HCT116 (cell line): ENCODE measurements at regions not wholly inside any gene's neighbourhood (a gene's known extent, or its start where the extent isn't known, plus 50 kb on each side); places are given as distances from the start of the nearest gene placed in this dataset.

Source experiments
- ATAC-seq: fragments of 200-7000 bp; cut with Tn5 transposase; 2 replicates; pipeline ENCODE4 v1.9.1; 2020; ENCODE audit warnings: mild to moderate bottlenecking, moderate library complexity
- BruUV-seq: library from RNA; stranded (reverse); fragments of 400-500 nt; replicated peaks from 2 replicates; lab custom pipeline; 2021; lab: Mats Ljungman, UMichigan
- CTCF ChIA-PET: fragments of 300-600 bp; sonication (Branson Sonifier 250); formaldehyde crosslinking; loops from one replicate; lab custom pipeline; 2021; ENCODE audit warnings: antibody characterized with exemption; lab: Charles Lee
- POLR2A ChIA-PET: fragments of 300-600, 350-600 bp; sonication (Branson Sonifier 250); formaldehyde crosslinking; loops from one replicate; lab custom pipeline; 2021; ENCODE audit warnings: antibody characterized with exemption; lab: Charles Lee
- RAD21 ChIA-PET, 2 experiments: fragments of 300-600 bp; sonication (Branson Sonifier 250); formaldehyde crosslinking; loops; one replicate each; lab custom pipeline; 2023; ENCODE audit warnings: low total read pairs in 2 of 2; ENCODE audit not compliant: uncharacterized antibody in 2 of 2, unreplicated experiment in 2 of 2, low non-redundant PET in 1 of 2; lab: Charles Lee
- DNase-seq: peaks from one replicate; pipeline ENCODE4 v3.0.0-alpha.2; 2010; ENCODE audit warnings: low read depth, low spot score
- H2AFZ ChIP-seq: fragments of 200-600 bp; shearing (Covaris generic), sonication (generic); 2 replicates; pipeline ENCODE4 v1.6.1; 2017; ENCODE audit warnings: low read depth, mixed run types, mixed read lengths, antibody characterized with exemption, low read length; ENCODE audit not compliant: poor library complexity, severe bottlenecking
- H3K27ac ChIP-seq: 2 replicates; pipeline ENCODE4 v1.5.1; 2012; ENCODE audit warnings: low read depth, low read length
- H3K27me3 ChIP-seq: fragments of 200-600 bp; sonication (generic); 2 replicates; pipeline ENCODE4 v1.6.1; 2016; ENCODE audit warnings: mixed run types, low read length, mixed read lengths; ENCODE audit not compliant: insufficient read depth
- H3K36me3 ChIP-seq, 2 experiments: fragments of 200-500 bp in 1 of 2; fragments of 200-600 bp in 1 of 2; sonication (Bioruptor generic) in 1 of 2; sonication (generic) in 1 of 2; 2 replicates each; pipeline versions ENCODE4 v1.5.1 to v1.6.1; 2014 to 2016; ENCODE audit warnings: low read length in 2 of 2, inconsistent platforms in 1 of 2, mixed read lengths in 1 of 2, mixed run types in 1 of 2; ENCODE audit not compliant: insufficient read depth in 2 of 2, control insufficient read depth in 1 of 2
- H3K4me1 ChIP-seq, 2 experiments: fragments of 200-600 bp in 1 of 2; sonication (generic) in 1 of 2; 2 replicates each; pipeline versions ENCODE4 v1.5.1 to v1.6.1; 2012 to 2017; ENCODE audit warnings: low read length in 2 of 2, inconsistent platforms in 1 of 2, mild to moderate bottlenecking in 1 of 2, mixed read lengths in 1 of 2, mixed run types in 1 of 2, moderate library complexity in 1 of 2; ENCODE audit not compliant: insufficient read depth in 2 of 2, control insufficient read depth in 1 of 2
- H3K4me2 ChIP-seq: fragments of 200-600 bp; sonication (generic); 2 replicates; pipeline ENCODE4 v1.6.1; 2017; ENCODE audit warnings: mixed run types, low read length, mixed read lengths
- H3K4me3 ChIP-seq, 2 experiments: fragments of 200-600 bp in 1 of 2; sonication (generic) in 1 of 2; replicated peaks in 1 of 2; 2 replicates each; pipeline ENCODE4 v1.5.1; 2011 to 2016; ENCODE audit warnings: low read length in 2 of 2, control low read depth in 1 of 2, low read depth in 1 of 2, mild to moderate bottlenecking in 1 of 2, mixed read lengths in 1 of 2, mixed run types in 1 of 2
- H3K79me2 ChIP-seq: fragments of 200-600 bp; sonication (generic); 2 replicates; pipeline ENCODE4 v1.6.1; 2017; ENCODE audit warnings: mild to moderate bottlenecking, mixed run types, low read length, moderate library complexity, mixed read lengths; ENCODE audit not compliant: insufficient read depth
- H3K9ac ChIP-seq: fragments of 200-600 bp; sonication (generic); 2 replicates; pipeline ENCODE4 v1.6.1; 2016; ENCODE audit warnings: low read length, mixed read lengths
- H3K9me2 ChIP-seq: fragments of 200-600 bp; sonication (generic), shearing (Covaris generic); 2 replicates; pipeline ENCODE4 v1.6.1; 2017; ENCODE audit warnings: mixed run types, mild to moderate bottlenecking, moderate library complexity; ENCODE audit not compliant: insufficient read depth
- H3K9me3 ChIP-seq, 2 experiments: fragments of 200-500 bp in 1 of 2; fragments of 200-600 bp in 1 of 2; sonication (Bioruptor generic) in 1 of 2; sonication (generic) in 1 of 2; 2 replicates each; pipeline ENCODE4 v1.6.1; 2014 to 2017; ENCODE audit warnings: low read length in 2 of 2, mixed read lengths in 2 of 2, inconsistent platforms in 1 of 2, low read depth in 1 of 2, mild to moderate bottlenecking in 1 of 2, mixed run types in 1 of 2, moderate library complexity in 1 of 2; ENCODE audit not compliant: control insufficient read depth in 1 of 2, insufficient read depth in 1 of 2
- H4K20me1 ChIP-seq: fragments of 200-600 bp; sonication (generic), shearing (Covaris generic); 2 replicates; pipeline ENCODE4 v1.6.1; 2017; ENCODE audit warnings: mixed run types, mild to moderate bottlenecking, moderate library complexity; ENCODE audit not compliant: insufficient read depth
- CBX3 ChIP-seq: IDR thresholded peaks from 2 replicates; pipeline ENCODE4 v1.6.1; 2012; ENCODE audit warnings: low read depth
- CEBPB ChIP-seq: IDR thresholded peaks from 2 replicates; pipeline ENCODE4 v1.6.1; 2012; ENCODE audit warnings: low read depth
- EGR1 ChIP-seq: IDR thresholded peaks from 2 replicates; pipeline ENCODE4 v1.6.1; 2012; ENCODE audit warnings: low read depth
- EZH2 ChIP-seq: fragments of 200-600 bp; sonication (generic); IDR thresholded peaks from 2 replicates; pipeline ENCODE4 v1.6.1; 2017; ENCODE audit warnings: antibody characterized with exemption, mixed run types
- POLR2A ChIP-seq: IDR thresholded peaks from 2 replicates; pipeline ENCODE4 v1.7.0; 2011; ENCODE audit warnings: borderline replicate concordance; ENCODE audit not compliant: insufficient read depth, insufficient read length; ENCODE audit errors: extremely low read depth
- POLR2AphosphoS5 ChIP-seq: IDR thresholded peaks from 2 replicates; pipeline ENCODE4 v1.6.1; 2011; ENCODE audit warnings: mild to moderate bottlenecking, low read depth, low read length, moderate library complexity
- RAD21 ChIP-seq: IDR thresholded peaks from 2 replicates; pipeline ENCODE4 v1.6.1; 2012; ENCODE audit warnings: low read depth, mild to moderate bottlenecking
- SIN3A ChIP-seq: IDR thresholded peaks from 2 replicates; pipeline ENCODE4 v1.6.1; 2012; ENCODE audit warnings: low read depth
- SP1 ChIP-seq: IDR thresholded peaks from 2 replicates; pipeline ENCODE4 v1.6.1; 2012; ENCODE audit warnings: low read depth
- ZFX ChIP-seq: fragments of 450-650 bp; IDR thresholded peaks from 2 replicates; pipeline ENCODE4 v1.6.1; 2017
- intact Hi-C: fragments of 100-400 bp; cut with micrococcal nuclease; formaldehyde crosslinking; loops from 2 replicates; pipeline ENCODE4 v1.10.0; 2022
- TF ChIP-seq, protein P1 (sequence below), 3 experiments: fragments of 200-600 bp in 1 of 3; sonication (generic) in 1 of 3; IDR thresholded peaks in 2 of 3; conservative IDR thresholded peaks in 1 of 3; 2 replicates each; pipeline ENCODE4 v1.5.1; 2012 to 2017; ENCODE audit warnings: low read depth in 2 of 3, low read length in 2 of 3, antibody characterized with exemption in 1 of 3, borderline replicate concordance in 1 of 3, control low read depth in 1 of 3, mild to moderate bottlenecking in 1 of 3, mixed read lengths in 1 of 3, mixed run types in 1 of 3, moderate library complexity in 1 of 3; ENCODE audit not compliant: insufficient read depth in 1 of 3
- TF ChIP-seq, protein P2 (sequence below): IDR thresholded peaks from 2 replicates; pipeline ENCODE4 v1.6.1; 2011; ENCODE audit warnings: mild to moderate bottlenecking, low read length, moderate library complexity; ENCODE audit not compliant: insufficient replicate concordance; ENCODE audit errors: extremely low read depth
- TF ChIP-seq, protein P3 (sequence below): IDR thresholded peaks from 2 replicates; pipeline ENCODE4 v1.6.1; 2012
- TF ChIP-seq, protein P4 (sequence below): IDR thresholded peaks from 2 replicates; pipeline ENCODE4 v1.6.1; 2012; ENCODE audit warnings: low read depth

DNA sequence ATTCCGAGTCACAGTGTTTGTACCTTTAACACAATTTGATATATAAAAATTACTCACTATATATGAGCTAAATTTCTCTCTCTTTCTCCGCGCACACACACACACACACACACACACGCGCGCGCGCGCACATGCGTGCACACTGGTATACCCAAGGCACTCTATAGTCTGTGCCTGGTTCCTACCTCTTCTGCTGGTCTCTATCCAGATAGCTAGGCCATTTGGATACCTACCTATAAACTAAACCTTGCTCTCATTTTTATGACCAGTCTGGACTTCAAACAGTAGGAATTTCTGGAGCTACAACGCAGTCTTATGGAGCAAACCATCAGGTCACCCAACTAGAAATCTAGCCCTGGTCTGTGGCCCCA is 97.1 kb upstream of the MAGI3 start:
- no peak overlapping the region for H3K9ac ChIP-seq
- BruUV-seq: no TSS peak
- CTCF ChIA-PET: no interaction called here

More for the DNA sequence above, 97.1 kb upstream of the MAGI3 start:
- Histone ChIP-seq H3K79me2 (no peaks in the 10 kb centered on the region), H3K27ac (no peak overlapping the region), H3K4me3 (no peak overlapping the region), H2AFZ (no peak overlapping the region), H3K27me3 (no peaks in the 10 kb centered on the region), H3K4me2 (no peak overlapping the region), H4K20me1 (no peaks in the 10 kb centered on the region), H3K4me1 (no peaks in the 10 kb centered on the region), H3K36me3 (no peaks in the 10 kb centered on the region), H3K9me3 (no peaks in the 10 kb centered on the region; a peak in 1 of 4 replicates), H3K9me2 (no peaks in the 10 kb centered on the region)
- no peak for DNase-seq
- intact Hi-C loops: no loop called here
- POLR2A ChIA-PET: no interaction called here
- ATAC-seq: no peak
- TF ChIP-seq POLR2A: no peak
- TF ChIP-seq, protein P1, sequence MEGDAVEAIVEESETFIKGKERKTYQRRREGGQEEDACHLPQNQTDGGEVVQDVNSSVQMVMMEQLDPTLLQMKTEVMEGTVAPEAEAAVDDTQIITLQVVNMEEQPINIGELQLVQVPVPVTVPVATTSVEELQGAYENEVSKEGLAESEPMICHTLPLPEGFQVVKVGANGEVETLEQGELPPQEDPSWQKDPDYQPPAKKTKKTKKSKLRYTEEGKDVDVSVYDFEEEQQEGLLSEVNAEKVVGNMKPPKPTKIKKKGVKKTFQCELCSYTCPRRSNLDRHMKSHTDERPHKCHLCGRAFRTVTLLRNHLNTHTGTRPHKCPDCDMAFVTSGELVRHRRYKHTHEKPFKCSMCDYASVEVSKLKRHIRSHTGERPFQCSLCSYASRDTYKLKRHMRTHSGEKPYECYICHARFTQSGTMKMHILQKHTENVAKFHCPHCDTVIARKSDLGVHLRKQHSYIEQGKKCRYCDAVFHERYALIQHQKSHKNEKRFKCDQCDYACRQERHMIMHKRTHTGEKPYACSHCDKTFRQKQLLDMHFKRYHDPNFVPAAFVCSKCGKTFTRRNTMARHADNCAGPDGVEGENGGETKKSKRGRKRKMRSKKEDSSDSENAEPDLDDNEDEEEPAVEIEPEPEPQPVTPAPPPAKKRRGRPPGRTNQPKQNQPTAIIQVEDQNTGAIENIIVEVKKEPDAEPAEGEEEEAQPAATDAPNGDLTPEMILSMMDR (IDR thresholded peaks at IDR 0.05 in 2 of 3, conservative IDR thresholded peaks at IDR 0.05 in 1 of 3; ENCODE audit: borderline replicate concordance in 1 of 3, insufficient read depth in 1 of 3, low read depth in 2 of 3, low read length in 2 of 3): no peak
- TF ChIP-seq, protein P2, sequence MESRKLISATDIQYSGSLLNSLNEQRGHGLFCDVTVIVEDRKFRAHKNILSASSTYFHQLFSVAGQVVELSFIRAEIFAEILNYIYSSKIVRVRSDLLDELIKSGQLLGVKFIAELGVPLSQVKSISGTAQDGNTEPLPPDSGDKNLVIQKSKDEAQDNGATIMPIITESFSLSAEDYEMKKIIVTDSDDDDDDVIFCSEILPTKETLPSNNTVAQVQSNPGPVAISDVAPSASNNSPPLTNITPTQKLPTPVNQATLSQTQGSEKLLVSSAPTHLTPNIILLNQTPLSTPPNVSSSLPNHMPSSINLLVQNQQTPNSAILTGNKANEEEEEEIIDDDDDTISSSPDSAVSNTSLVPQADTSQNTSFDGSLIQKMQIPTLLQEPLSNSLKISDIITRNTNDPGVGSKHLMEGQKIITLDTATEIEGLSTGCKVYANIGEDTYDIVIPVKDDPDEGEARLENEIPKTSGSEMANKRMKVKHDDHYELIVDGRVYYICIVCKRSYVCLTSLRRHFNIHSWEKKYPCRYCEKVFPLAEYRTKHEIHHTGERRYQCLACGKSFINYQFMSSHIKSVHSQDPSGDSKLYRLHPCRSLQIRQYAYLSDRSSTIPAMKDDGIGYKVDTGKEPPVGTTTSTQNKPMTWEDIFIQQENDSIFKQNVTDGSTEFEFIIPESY: no peak
- TF ChIP-seq EGR1: no peak
- no peak for TF ChIP-seq RAD21
- no peak for TF ChIP-seq CBX3
- TF ChIP-seq EZH2: no peak
- TF ChIP-seq, protein P3, sequence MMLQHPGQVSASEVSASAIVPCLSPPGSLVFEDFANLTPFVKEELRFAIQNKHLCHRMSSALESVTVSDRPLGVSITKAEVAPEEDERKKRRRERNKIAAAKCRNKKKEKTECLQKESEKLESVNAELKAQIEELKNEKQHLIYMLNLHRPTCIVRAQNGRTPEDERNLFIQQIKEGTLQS: no peak
- TF ChIP-seq CEBPB: no peak
- no peak for TF ChIP-seq ZFX
- TF ChIP-seq, protein P4, sequence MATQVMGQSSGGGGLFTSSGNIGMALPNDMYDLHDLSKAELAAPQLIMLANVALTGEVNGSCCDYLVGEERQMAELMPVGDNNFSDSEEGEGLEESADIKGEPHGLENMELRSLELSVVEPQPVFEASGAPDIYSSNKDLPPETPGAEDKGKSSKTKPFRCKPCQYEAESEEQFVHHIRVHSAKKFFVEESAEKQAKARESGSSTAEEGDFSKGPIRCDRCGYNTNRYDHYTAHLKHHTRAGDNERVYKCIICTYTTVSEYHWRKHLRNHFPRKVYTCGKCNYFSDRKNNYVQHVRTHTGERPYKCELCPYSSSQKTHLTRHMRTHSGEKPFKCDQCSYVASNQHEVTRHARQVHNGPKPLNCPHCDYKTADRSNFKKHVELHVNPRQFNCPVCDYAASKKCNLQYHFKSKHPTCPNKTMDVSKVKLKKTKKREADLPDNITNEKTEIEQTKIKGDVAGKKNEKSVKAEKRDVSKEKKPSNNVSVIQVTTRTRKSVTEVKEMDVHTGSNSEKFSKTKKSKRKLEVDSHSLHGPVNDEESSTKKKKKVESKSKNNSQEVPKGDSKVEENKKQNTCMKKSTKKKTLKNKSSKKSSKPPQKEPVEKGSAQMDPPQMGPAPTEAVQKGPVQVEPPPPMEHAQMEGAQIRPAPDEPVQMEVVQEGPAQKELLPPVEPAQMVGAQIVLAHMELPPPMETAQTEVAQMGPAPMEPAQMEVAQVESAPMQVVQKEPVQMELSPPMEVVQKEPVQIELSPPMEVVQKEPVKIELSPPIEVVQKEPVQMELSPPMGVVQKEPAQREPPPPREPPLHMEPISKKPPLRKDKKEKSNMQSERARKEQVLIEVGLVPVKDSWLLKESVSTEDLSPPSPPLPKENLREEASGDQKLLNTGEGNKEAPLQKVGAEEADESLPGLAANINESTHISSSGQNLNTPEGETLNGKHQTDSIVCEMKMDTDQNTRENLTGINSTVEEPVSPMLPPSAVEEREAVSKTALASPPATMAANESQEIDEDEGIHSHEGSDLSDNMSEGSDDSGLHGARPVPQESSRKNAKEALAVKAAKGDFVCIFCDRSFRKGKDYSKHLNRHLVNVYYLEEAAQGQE: no peak
- no peak for TF ChIP-seq SP1
- no peak for TF ChIP-seq POLR2AphosphoS5
- TF ChIP-seq SIN3A: no peak
- RAD21 ChIA-PET: no interaction called here
